Heart right ventricle (tissue), 16 donors: ENCODE measurements at regions not wholly inside any gene's neighbourhood (a gene's known extent, or its start where the extent isn't known, plus 50 kb on each side); places are given as distances from the start of the nearest gene placed in this dataset.

Experiments used
- ATAC-seq, 8 donors: fragments of 200-7000 bp; cut with Tn5 transposase; one replicate each; pipeline ENCODE4 v1.9.1; 2020; ENCODE audit warnings: mild to moderate bottlenecking in 8 of 8, moderate library complexity in 8 of 8, moderate number of reproducible peaks in 1 of 8
- DNase-seq, 2 donors: peaks; one replicate each; pipeline ENCODE4 v3.0.0-alpha.2; 2020
- H3K27ac ChIP-seq, 10 donors: fragments of 200-600 bp; sonication (generic) in 2 of 10; one replicate each; pipeline versions ENCODE4 v1.5.0 to v1.8.0; 2020 to 2022; ENCODE audit warnings: mild to moderate bottlenecking in 3 of 10
- H3K27me3 ChIP-seq, 7 donors: fragments of 200-600 bp; one replicate each; pipeline ENCODE4 v1.8.0; 2021 to 2022; ENCODE audit warnings: mild to moderate bottlenecking in 2 of 7
- H3K36me3 ChIP-seq, 9 donors: fragments of 200-600 bp; sonication (generic) in 1 of 9; one replicate each; pipeline versions ENCODE4 v1.5.0 to v1.8.0; 2020 to 2022; ENCODE audit warnings: mild to moderate bottlenecking in 2 of 9
- H3K4me1 ChIP-seq, 9 donors: fragments of 200-600 bp; sonication (generic) in 1 of 9; one replicate each; pipeline versions ENCODE4 v1.5.0 to v1.8.0; 2020 to 2022; ENCODE audit warnings: mild to moderate bottlenecking in 4 of 9
- H3K4me3 ChIP-seq, 10 donors: fragments of 200-600 bp; sonication (generic) in 2 of 10; one replicate each; pipeline versions ENCODE4 v1.5.0 to v1.8.0; 2020 to 2022; ENCODE audit warnings: mild to moderate bottlenecking in 7 of 10, moderate library complexity in 2 of 10
- H3K9me3 ChIP-seq, 11 donors: fragments of 200-600 bp in 10 of 11; sonication (generic) in 2 of 11; one replicate each; pipeline versions ENCODE4 v1.5.0 to v1.8.0; 2013 to 2022; ENCODE audit warnings: mild to moderate bottlenecking in 2 of 11, control low read depth in 1 of 11, moderate library complexity in 1 of 11
- CTCF ChIP-seq, 9 donors: fragments of 200-600 bp; sonication (generic) in 2 of 9; IDR thresholded peaks; one replicate each; pipeline versions ENCODE4 v1.5.0 to v1.8.0; 2021 to 2022; ENCODE audit warnings: antibody characterized with exemption in 9 of 9, mild to moderate bottlenecking in 5 of 9, moderate library complexity in 1 of 9
- WGBS, 2 donors: extraction: QIAGEN DNeasy Blood & Tissue Kit; methylation state at CpG; one replicate each; pipeline ENCODE4 v1.1.7; 2013; ENCODE audit warnings: inconsistent platforms in 1 of 2; 5-methylcytosine and 5-hydroxymethylcytosine counted together
- intact Hi-C, 10 donors: fragments of 100-400 bp; cut with DNase I; formaldehyde crosslinking; loops; one replicate each; pipeline versions ENCODE4 v1.11.1 to v1.14.2; 2022
- donor health status: Arrhythmogenic right ventricular cardiomyopathy.
- donor health status: ischemic (EF 13 %, LVEDD 7.1; RV severe dilation, severe dysfunction).
- donor health status: healthy with polysubstance abuse.
- donor health status: DM: no; HTN: yes; CAD: no.
- donor health status: DM: no; HTN: no; CAD: no.
- donor health status: ischemic (EF 25% LVEDD 6.9; RV normal size, moderate dysfunction).
- donor health status: ischemic (EF 25% LVEDD 5.7; RV mildly dilated, moderate dysfunction).
- donor health status: healthy.
- donor health status: DM: yes; HTN: yes; CAD: no.
- donor health status: Ischemic cardiomyopathy.
- donor health status: ischemic (EF 35%, LVEDD 5.7; RV mildly dilated, moderate dysfunction).
- donor health status: nonischemic (EF 11% LVEDD 7.7; RV severe dilation, severe dysfunction).
- donor health status: DM: yes; HTN: yes; CAD: no.
- donor health status: PGD.
- donor health status: ischemic (EF 29% LVEDD 5.4; RV normal size, mild dysfunction).
- donor health status: nonischemic (EF 23%, LVEDD 6.1; RV moderate dilation, normal function).

GRCh38 chr5:60444661-60445360 is 255.2 kb downstream of the DEPDC1B start:
- H3K9me3 ChIP-seq: no peaks in the 10 kb centered on the region
- H3K4me1 ChIP-seq: no peaks in the 10 kb centered on the region
- H3K4me3 ChIP-seq: no peak overlapping the region
- WGBS, 2 donors: 73 to 78% methylated on average over 5 of the region's 5 CpGs
- intact Hi-C loops: no loop called here
- no peak overlapping the region for H3K27ac ChIP-seq
- H3K27me3 ChIP-seq: no peaks in the 10 kb centered on the region
- TF ChIP-seq CTCF (IDR thresholded peaks at IDR 0.05): no peak
- DNase-seq (no peak), ATAC-seq (no peak)
- no peaks in the 10 kb centered on the region for H3K36me3 ChIP-seq

GRCh38 chr5:60439552-60439951 is 260.4 kb downstream of the DEPDC1B start:
- no peaks in the 10 kb centered on the region for H3K36me3 ChIP-seq
- WGBS, 2 donors: 96% methylated on average over 1 of the region's 1 CpG
- no peaks in the 10 kb centered on the region for H3K9me3 ChIP-seq
- H3K27me3 ChIP-seq: no peaks in the 10 kb centered on the region
- H3K4me1 ChIP-seq: no peaks in the 10 kb centered on the region
- intact Hi-C loops: no loop called here
- no peak overlapping the region for H3K27ac ChIP-seq
- ATAC-seq: no peak
- DNase-seq: no peak
- TF ChIP-seq CTCF (IDR thresholded peaks at IDR 0.05): no peak
- no peak overlapping the region for H3K4me3 ChIP-seq

- no peak for ATAC-seq
- no peak for TF ChIP-seq CTCF (IDR thresholded peaks at IDR 0.05)
- DNase-seq: no peak
These were observed 262.7 kb downstream of the DEPDC1B start for GRCh38 chr5:60437308-60437707.

DNA sequence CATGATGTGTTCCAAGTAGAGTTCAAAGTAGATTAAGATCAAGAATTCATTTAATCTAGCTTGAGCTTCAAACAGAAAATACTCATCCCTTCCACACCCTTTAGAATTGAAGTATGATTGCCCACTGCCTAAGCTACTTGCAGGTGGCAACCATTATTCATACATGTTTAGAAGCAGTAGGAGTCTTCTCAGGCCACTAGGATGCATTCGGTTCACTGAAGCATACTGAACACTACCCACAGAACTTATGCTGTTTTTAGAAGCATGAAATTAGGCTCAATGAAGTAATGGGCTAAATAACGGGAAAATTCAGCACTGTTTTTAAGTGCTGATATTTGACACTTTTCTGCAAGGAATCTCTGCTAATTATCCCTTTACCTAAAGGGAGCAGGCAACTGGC is 263.4 kb downstream of the DEPDC1B start:
- intact Hi-C loops: no loop called here
- no peak for TF ChIP-seq CTCF (IDR thresholded peaks at IDR 0.05)
- Histone ChIP-seq H3K9me3 (no peaks in the 10 kb centered on the region), H3K4me1 (no peaks in the 10 kb centered on the region), H3K4me3 (no peak overlapping the region), H3K36me3 (no peaks in the 10 kb centered on the region), H3K27me3 (no peaks in the 10 kb centered on the region), H3K27ac (no peak overlapping the region)
- DNase-seq (no peak), ATAC-seq (no peak)
- WGBS, 2 donors: 77 to 85% methylated on average over 2 of the region's 2 CpGs

More at GRCh38 chr5:60437308-60437707, 262.7 kb downstream of the DEPDC1B start:
- no peak overlapping the region for H3K27ac ChIP-seq
- no peak overlapping the region for H3K4me3 ChIP-seq
- H3K27me3 ChIP-seq: no peaks in the 10 kb centered on the region
- no peaks in the 10 kb centered on the region for H3K36me3 ChIP-seq
- H3K4me1 ChIP-seq: no peaks in the 10 kb centered on the region
- intact Hi-C loops: no loop called here
- H3K9me3 ChIP-seq: no peaks in the 10 kb centered on the region
